Fibroblast of skin of abdomen (primary cell): ENCODE measurements at regions not wholly inside any gene's neighbourhood (a gene's known extent, or its start where the extent isn't known, plus 50 kb on each side); places are given as distances from the start of the nearest gene placed in this dataset.

Experiments
- DNase-seq: peaks from one replicate; pipeline ENCODE4 v3.0.0-alpha.2; 2013

GRCh38 chr13:63389756-63390155 is 1974.1 kb upstream of the PCDH20 start:
- no peak for DNase-seq

GRCh38 chr13:63381078-63381859 is 1965.6 kb upstream of the PCDH20 start:
- DNase-seq = peak; percentile 5

- DNase-seq = no peak
These were observed 1962.3 kb upstream of the PCDH20 start for GRCh38 chr13:63377986-63378385.

DNA sequence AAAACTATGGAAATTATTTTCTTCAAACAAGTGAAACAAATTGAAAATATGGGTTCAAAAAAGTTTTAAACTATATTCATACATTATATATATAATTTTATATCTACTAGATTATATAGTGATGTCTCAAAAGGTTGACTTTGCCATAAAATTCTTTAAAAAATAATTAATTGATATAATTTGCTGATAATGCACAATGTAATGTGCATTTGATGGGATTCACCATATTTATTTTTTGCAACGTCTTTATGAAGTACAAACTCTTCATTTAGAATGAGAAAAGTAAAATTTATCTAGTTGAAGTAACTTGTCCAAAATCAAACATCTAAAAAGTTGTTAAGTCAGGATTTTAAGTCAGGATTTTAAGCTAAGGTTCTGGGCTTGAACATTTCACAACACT is 1954.5 kb upstream of the PCDH20 start:
- DNase-seq = no peak

- no peak for DNase-seq
These were observed 1952.0 kb upstream of the PCDH20 start for GRCh38 chr13:63367522-63368198.

- no peak for DNase-seq
These were observed 1948.5 kb upstream of the PCDH20 start for GRCh38 chr13:63364159-63364558.

DNA sequence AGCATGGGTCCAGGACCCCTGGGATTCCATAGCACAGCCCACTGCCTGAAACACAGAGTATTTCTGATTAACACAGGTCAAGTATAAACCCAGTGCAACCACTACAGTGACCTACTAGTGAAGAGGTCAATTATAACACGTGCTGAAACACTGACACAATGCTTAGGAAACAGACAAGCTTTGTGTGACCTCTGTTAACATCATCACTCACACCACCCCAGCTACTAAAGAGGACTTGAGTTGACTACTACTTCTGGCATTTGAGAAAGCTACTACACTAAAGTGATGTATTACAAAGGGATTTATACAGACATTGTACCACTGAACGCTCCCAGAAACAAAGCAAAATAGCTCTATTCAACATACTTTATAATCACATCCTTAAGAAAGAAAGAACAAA is 1935.9 kb upstream of the PCDH20 start:
- DNase-seq = no peak

DNA sequence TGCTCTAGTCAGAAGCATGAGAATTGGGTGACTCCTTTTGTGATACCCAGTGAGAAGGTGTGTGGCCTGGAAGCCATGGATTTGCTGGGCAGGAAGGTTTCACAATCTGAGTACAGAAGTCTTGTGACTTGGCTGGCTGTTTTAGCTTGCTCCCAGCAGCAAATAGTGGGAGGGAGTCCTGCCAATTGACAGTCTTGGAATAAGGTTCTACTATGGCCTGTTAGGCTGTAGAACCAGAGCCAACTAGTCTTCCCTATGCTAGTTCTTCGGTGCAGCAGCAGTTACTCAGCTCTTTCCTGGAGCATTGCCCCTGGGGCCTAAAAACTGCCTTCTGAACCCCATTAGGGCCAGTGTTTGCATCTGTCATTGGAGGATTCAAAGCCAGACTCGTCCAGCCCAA is 1935.4 kb upstream of the PCDH20 start:
- DNase-seq = no peak

GRCh38 chr13:63345835-63346234 is 1930.2 kb upstream of the PCDH20 start:
- no peak for DNase-seq

DNA sequence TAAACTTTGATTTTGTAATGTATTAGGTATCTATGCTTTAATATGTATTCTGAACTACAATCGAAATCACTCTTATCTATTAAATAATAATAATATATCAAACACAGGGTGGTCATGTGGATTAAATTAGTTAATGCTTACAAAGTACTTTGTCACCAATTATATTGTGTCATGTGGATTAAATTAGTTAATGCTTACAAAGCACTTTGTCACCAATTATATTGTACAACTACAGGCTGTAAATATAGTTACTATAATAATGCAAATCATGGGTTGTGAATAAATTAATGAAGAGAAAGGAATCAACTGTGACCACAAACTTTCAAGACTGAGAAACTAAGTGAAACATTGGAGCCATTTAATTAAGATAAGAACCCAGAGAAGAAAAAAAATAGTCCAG is 1929.1 kb upstream of the PCDH20 start:
- no peak for DNase-seq

DNA sequence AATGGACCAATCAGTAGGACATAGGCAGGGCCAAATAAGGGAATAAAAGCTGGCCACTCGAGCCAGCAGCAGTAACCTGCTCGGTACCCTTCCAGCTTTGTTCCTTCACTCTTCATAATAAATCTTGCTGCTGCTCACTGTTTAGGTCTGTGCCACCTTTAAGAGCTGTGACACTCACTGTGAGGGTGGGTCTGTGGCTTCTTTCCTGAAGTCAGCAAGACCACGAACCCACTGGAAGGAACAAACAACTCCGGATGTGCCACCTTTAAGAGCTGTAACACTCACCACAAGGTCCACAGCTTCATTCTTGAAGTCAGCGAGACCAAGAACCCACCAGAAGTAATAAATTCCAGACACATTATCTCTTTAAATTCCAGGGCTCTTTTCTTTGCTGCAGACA is 1922.3 kb upstream of the PCDH20 start:
- no peak for DNase-seq

- no peak for DNase-seq
These were observed 1921.4 kb upstream of the PCDH20 start for GRCh38 chr13:63337041-63337440.

DNA sequence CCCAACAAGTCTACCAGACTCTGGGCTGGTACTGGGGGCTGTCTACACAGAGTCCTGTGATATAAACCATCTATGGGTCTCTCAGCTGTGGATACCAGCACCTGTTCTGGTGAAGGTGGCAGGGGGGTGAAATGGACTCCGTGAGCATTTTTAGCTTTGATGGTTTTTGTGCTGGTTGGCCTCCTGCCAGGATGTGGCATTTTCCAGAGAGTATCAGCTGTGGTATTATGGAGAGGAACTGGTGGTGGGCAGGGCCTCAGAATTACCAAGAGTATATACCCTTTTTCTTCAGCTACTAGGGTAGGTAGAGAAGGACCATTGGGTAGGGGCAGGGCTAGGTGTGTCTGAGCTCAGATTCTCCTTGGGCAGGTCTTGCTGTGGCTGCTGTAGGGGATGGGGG is 1920.9 kb upstream of the PCDH20 start:
- DNase-seq = no peak

GRCh38 chr13:63327584-63327983 is 1911.9 kb upstream of the PCDH20 start:
- no peak for DNase-seq

- DNase-seq = no peak
These were observed 1907.8 kb upstream of the PCDH20 start for GRCh38 chr13:63323441-63323840.

DNA sequence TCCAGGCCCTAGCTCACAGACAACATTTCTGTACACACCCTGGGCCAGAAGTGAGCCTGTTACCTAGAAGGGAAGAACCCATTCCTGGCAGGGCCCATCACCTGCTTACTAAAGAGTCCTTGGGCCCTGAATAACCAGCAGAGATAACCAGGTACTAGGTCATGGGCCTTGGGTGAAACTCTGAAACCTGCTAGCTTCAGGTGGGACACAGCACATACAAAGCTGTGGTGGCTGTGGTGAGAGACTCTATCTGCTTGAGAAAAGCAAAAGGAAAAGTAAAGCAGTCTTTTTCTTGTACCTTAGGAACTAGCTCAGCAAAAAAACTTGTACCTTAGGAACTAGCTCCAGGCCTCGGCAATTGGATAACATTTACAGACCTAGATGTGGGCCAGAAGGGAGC is 1895.9 kb upstream of the PCDH20 start:
- DNase-seq = no peak

GRCh38 chr13:63308549-63309165 is 1893.0 kb upstream of the PCDH20 start:
- DNase-seq = no peak

- DNase-seq = no peak
These were observed 1891.6 kb upstream of the PCDH20 start for GRCh38 chr13:63307228-63307627.

DNA sequence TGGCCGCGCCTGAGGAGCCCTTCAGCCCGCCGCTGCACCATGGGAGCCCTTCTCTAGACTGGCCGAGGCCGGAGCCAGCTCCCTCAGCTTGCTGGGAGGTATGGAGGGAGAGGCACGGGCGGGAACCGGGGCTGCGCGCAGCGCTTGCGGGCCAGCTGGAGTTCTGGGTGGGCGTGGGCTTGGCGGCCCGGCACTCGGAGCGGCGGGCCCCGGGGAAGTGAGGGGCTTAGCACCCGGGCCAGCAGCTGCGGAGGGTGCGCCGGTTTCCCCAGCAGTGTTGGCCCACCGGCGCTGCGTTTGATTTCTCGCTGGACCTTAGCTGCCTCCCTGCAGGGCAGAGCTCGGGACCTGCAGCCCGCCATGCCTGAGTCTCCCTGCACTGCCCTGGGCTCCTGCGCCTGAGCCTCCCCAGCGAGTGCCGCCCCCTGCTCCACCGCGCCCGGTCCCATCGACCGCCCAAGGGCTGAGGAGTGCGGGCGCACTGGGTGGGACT is 1890.0 kb upstream of the PCDH20 start:
- no peak for DNase-seq

DNA sequence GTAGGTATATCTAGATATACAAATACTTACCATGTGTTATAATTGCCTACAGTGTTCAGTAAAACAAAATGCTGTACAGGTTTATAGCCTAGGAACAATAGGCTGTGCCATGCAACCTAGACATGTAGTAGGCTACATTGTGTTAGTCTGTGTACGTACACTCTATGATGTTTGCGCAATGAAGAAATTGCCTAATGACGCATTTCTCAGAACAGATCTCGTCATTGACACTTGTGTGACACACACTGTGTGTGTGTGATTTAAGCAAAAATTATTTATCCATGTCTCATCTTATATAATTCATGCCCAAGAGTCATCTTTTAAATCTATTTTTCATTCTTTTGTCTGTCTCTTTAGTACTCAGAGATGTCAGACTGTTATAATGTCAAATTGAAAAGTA is 1888.8 kb upstream of the PCDH20 start:
- no peak for DNase-seq

DNA sequence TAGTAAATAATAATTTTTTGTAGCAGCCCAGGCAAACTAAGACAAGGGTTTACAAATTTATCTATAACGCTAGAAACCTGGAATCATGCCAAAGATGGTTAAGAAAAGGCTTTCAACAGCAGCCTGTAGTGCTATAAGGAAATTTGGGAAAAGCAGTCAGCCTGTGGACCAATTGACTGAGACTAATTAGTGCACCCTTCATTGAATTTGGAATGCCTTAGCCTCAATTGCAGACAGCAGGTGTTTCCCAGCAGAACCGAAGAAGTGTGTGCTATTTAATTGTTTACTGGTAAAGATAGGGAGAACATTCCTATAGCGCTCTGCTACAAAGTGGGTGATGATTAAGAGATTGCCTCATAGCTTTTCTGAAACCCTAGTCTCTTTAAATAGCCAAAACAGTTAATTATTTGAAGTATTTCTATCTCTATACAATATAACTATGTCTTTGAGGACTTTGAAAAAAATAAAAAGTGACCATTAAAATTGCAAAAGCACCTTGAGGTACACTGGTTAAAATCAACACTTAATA is 1884.3 kb upstream of the PCDH20 start:
- no peak for DNase-seq

DNA sequence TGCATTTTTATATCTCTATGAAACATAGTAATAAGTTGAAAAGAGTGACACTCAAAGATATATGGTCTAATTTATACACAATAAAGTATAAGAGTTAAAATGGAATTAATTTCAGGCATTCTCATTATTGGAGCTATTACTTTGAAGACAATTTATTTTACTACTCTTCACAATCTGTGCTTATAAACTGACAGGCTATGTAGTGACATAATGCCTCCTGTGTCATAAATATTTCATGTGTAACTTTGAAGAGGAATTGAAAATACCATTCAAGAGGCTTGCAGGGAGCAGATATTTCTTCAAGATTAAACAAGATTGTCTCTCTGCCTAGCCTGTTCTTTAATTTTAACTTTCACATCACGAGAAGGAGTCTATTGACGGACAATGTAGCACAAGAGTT is 1881.5 kb upstream of the PCDH20 start:
- DNase-seq = no peak

DNA sequence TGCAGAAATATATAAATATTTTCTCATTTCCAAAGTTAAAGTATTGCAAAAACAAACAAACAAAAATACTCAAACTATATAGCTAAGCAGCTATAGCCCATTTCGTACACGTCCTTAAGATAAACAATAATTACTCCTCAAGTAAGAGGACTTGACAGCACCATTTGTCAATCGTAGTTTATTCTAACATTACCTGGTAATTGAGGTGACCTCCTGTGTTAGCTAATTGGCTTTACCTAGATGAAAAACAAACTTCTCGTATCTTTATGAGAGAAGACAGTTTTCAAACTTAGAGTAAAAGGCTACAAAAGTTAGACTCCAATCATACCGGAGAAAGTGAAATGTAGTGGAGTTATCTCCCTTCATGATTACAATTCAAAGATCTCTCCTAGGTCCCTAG is 1876.1 kb upstream of the PCDH20 start:
- DNase-seq = no peak

GRCh38 chr13:63288576-63288975 is 1872.9 kb upstream of the PCDH20 start:
- peak; percentile 61 for DNase-seq
